Fibroblast of mammary gland (primary cell): ENCODE measurements at regions not wholly inside any gene's neighbourhood (a gene's known extent, or its start where the extent isn't known, plus 50 kb on each side); places are given as distances from the start of the nearest gene placed in this dataset.
A peak's percentile ranks its signal among the peaks of the same experiment; 100 is the strongest.

ENCODE experiments used
- DNase-seq: peaks from one replicate; pipeline ENCODE4 v3.0.0-alpha.2; 2010; ENCODE audit warnings: low read depth
- H3K4me3 ChIP-seq: 2 replicates; pipeline ENCODE4 v1.5.1; 2011; ENCODE audit warnings: low read depth, mild to moderate bottlenecking, low read length, moderate library complexity; ENCODE audit not compliant: control insufficient read depth
- CTCF ChIP-seq: conservative IDR thresholded peaks from 2 replicates; pipeline ENCODE4 v1.5.1; 2011; ENCODE audit warnings: low read depth, low read length, inconsistent platforms; ENCODE audit not compliant: control insufficient read depth, insufficient read depth

- DNase-seq: no peak
- no peak overlapping the region for H3K4me3 ChIP-seq
- no peak for TF ChIP-seq CTCF
These were observed 755.0 kb downstream of the DNAH5 start for GRCh38 chr5:13189532-13189931.

- no peak overlapping the region for H3K4me3 ChIP-seq
- no peak for TF ChIP-seq CTCF
- DNase-seq: peak; percentile 1
These were observed 756.1 kb downstream of the DNAH5 start for GRCh38 chr5:13188371-13188770.

GRCh38 chr5:13187186-13187585 is 757.3 kb downstream of the DNAH5 start:
- no peak for DNase-seq

GRCh38 chr5:13186177-13186576 is 758.3 kb downstream of the DNAH5 start:
- DNase-seq: no peak
- no peak for TF ChIP-seq CTCF
- no peak overlapping the region for H3K4me3 ChIP-seq

More at GRCh38 chr5:13187186-13187585, 757.3 kb downstream of the DNAH5 start:
- TF ChIP-seq CTCF: no peak
- H3K4me3 ChIP-seq: no peak overlapping the region

- TF ChIP-seq CTCF: no peak
- no peak overlapping the region for H3K4me3 ChIP-seq
- no peak for DNase-seq
These were observed 764.9 kb downstream of the DNAH5 start for GRCh38 chr5:13179407-13180087.

GRCh38 chr5:13143630-13144029 is 800.9 kb downstream of the DNAH5 start:
- no peak for TF ChIP-seq CTCF
- H3K4me3 ChIP-seq: no peak overlapping the region
- DNase-seq: no peak

- TF ChIP-seq CTCF: no peak
- DNase-seq: no peak
- no peak overlapping the region for H3K4me3 ChIP-seq
These were observed 801.3 kb downstream of the DNAH5 start for GRCh38 chr5:13143214-13143613.
